ENCODE measurements at regions not wholly inside any gene's neighbourhood (a gene's known extent, or its start where the extent isn't known, plus 50 kb on each side); places are given as distances from the start of the nearest gene placed in this dataset.
"Not testable (repeated sequence)": the region's sequence is repeated elsewhere in the genome, so short reads cannot be mapped to it uniquely, and the experiment has no call there.

GRCh38 chr7:65800890-65801341, 72.0 kb upstream of the VKORC1L1 start:
- H3K27ac Mint-ChIP-seq, result no peak overlapping the region
- no peak overlapping the region for H3K4me3 Mint-ChIP-seq
- intact Hi-C loops (cut with micrococcal nuclease), result no loop called here
- Histone ChIP-seq H3K27me3 (replicated peaks in 1 of 4; ENCODE audit: control extremely low read depth in 1 of 4, control insufficient read depth in 3 of 4, insufficient read depth in 4 of 4, low read length in 3 of 4) (no peaks in the 10 kb centered on the region), H3K4me3 (ENCODE audit: control extremely low read depth in 1 of 5, extremely low read depth in 1 of 5, insufficient read depth in 1 of 5, low read depth in 2 of 5, low read length in 4 of 5) (no peak overlapping the region), H3K4me2 (replicated peaks; ENCODE audit: low read depth, low read length, poor library complexity, severe bottlenecking) (no peak overlapping the region), H3K27ac (ENCODE audit: low read length in 2 of 2) (no peak overlapping the region), H3K36me3 (replicated peaks in 1 of 2; ENCODE audit: control extremely low read depth in 1 of 2, control insufficient read depth in 1 of 2, extremely low read depth in 1 of 2, insufficient read depth in 2 of 2, low read length in 1 of 2) (no peaks in the 10 kb centered on the region), H3K9me3 (ENCODE audit: control extremely low read depth in 1 of 3, control insufficient read depth in 2 of 3, insufficient read depth in 1 of 3, low read length in 2 of 3) (no peaks in the 10 kb centered on the region), H4K20me1 (ENCODE audit: control insufficient read depth, insufficient read depth, low read length, poor library complexity, severe bottlenecking) (no peaks in the 10 kb centered on the region), H3K4me1 (ENCODE audit: control insufficient read depth in 2 of 2, insufficient read depth in 2 of 2, low read length in 2 of 2) (no peaks in the 10 kb centered on the region), H3K79me2 (ENCODE audit: control insufficient read depth, insufficient read depth, low read length) (no peaks in the 10 kb centered on the region), H3K9ac (ENCODE audit: low read length) (no peak overlapping the region), H2AFZ (ENCODE audit: insufficient read depth, low read depth, low read length, poor library complexity, severe bottlenecking) (no peak overlapping the region)
- no peaks in the 10 kb centered on the region for H3K9me3 Mint-ChIP-seq (ENCODE audit: insufficient read depth)
- ATAC-seq (ENCODE audit: low read depth), result no peak
- DNase-seq, result no peak
- WGBS (ENCODE audit: insufficient coverage), result 77% methylated on average over 6 of the region's 6 CpGs
- no peaks in the 10 kb centered on the region for H3K27me3 Mint-ChIP-seq
- ChIA-PET CTCF (no interaction called here), POLR2A (no interaction called here)
- H3K4me1 Mint-ChIP-seq, result no peaks in the 10 kb centered on the region
- no peak for TF ChIP-seq CTCF (IDR thresholded peaks at IDR 0.05)
- TF ChIP-seq EZH2 (IDR thresholded peaks at IDR 0.05; ENCODE audit: borderline replicate concordance, insufficient read depth, low read depth, low read length, poor library complexity, severe bottlenecking), result no peak

GRCh38 chr7:65804887-65805286, 68.0 kb upstream of the VKORC1L1 start:
- Mint-ChIP-seq H3K9me3 (ENCODE audit: insufficient read depth) (no peaks in the 10 kb centered on the region), H3K4me1 (peaks cover 7% of the 10 kb centered on the region), H3K27ac (no peak overlapping the region), H3K27me3 (no peaks in the 10 kb centered on the region), H3K4me3 (no peak overlapping the region)
- no peak for ATAC-seq (ENCODE audit: low read depth)
- 97% methylated on average over 3 of the region's 4 CpGs for WGBS (ENCODE audit: insufficient coverage)
- no peak overlapping the region for H3K4me2 ChIP-seq (replicated peaks; ENCODE audit: low read depth, low read length, poor library complexity, severe bottlenecking)
- H3K27me3 ChIP-seq (replicated peaks in 1 of 4; ENCODE audit: control extremely low read depth in 1 of 4, control insufficient read depth in 3 of 4, insufficient read depth in 4 of 4, low read length in 3 of 4), result no peaks in the 10 kb centered on the region
- peaks cover 0 to 8% of the 10 kb centered on the region in 2 donors for H3K4me1 ChIP-seq (ENCODE audit: control insufficient read depth in 2 of 2, insufficient read depth in 2 of 2, low read length in 2 of 2)
- H3K9me3 ChIP-seq (ENCODE audit: control extremely low read depth in 1 of 3, control insufficient read depth in 2 of 3, insufficient read depth in 1 of 3, low read length in 2 of 3), result no peaks in the 10 kb centered on the region
- CTCF ChIA-PET, result no interaction called here
- TF ChIP-seq EZH2 (IDR thresholded peaks at IDR 0.05; ENCODE audit: borderline replicate concordance, insufficient read depth, low read depth, low read length, poor library complexity, severe bottlenecking) (no peak), CTCF (IDR thresholded peaks at IDR 0.05) (no peak)
- H3K36me3 ChIP-seq (replicated peaks in 1 of 2; ENCODE audit: control extremely low read depth in 1 of 2, control insufficient read depth in 1 of 2, extremely low read depth in 1 of 2, insufficient read depth in 2 of 2, low read length in 1 of 2), result no peaks in the 10 kb centered on the region
- no peaks in the 10 kb centered on the region for H3K79me2 ChIP-seq (ENCODE audit: control insufficient read depth, insufficient read depth, low read length)
- no peak overlapping the region for H3K9ac ChIP-seq (ENCODE audit: low read length)
- intact Hi-C loops (cut with micrococcal nuclease), result no loop called here
- POLR2A ChIA-PET, result no interaction called here
- no peak for DNase-seq
- H2AFZ ChIP-seq (ENCODE audit: insufficient read depth, low read depth, low read length, poor library complexity, severe bottlenecking), result no peak overlapping the region
- H3K27ac ChIP-seq (ENCODE audit: low read length in 2 of 2), result no peak overlapping the region
- H4K20me1 ChIP-seq (ENCODE audit: control insufficient read depth, insufficient read depth, low read length, poor library complexity, severe bottlenecking), result no peaks in the 10 kb centered on the region
- H3K4me3 ChIP-seq (ENCODE audit: control extremely low read depth in 1 of 5, extremely low read depth in 1 of 5, insufficient read depth in 1 of 5, low read depth in 2 of 5, low read length in 4 of 5), result no peak overlapping the region

DNA sequence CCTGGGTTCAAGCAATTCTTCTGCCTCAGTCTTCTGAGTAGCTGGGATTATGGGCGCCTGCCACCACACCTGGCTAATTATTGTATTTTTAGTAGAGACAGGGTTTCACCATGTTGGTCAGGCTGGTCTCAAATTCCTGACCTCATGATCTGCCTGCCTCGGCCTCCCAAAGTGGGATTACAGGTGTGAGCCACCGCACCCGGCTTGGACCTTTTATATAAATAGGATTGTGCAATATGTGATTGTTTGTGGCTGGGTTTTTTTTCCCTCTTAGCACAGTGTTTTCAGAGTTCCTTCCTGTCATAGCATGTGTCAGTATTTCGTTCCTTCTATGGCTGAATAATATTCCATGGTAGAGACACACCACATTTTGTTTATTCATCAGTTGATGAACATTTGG, 65.8 kb upstream of the VKORC1L1 start:
- WGBS (ENCODE audit: insufficient coverage), result 79% methylated on average over 2 of the region's 5 CpGs
- H3K4me1 Mint-ChIP-seq; H3K36me3 ChIP-seq (replicated peaks in 1 of 2; ENCODE audit: control extremely low read depth in 1 of 2, control insufficient read depth in 1 of 2, extremely low read depth in 1 of 2, insufficient read depth in 2 of 2, low read length in 1 of 2); H3K27me3 ChIP-seq (replicated peaks in 1 of 4; ENCODE audit: control extremely low read depth in 1 of 4, control insufficient read depth in 3 of 4, insufficient read depth in 4 of 4, low read length in 3 of 4); H3K9me3 ChIP-seq (ENCODE audit: control extremely low read depth in 1 of 3, control insufficient read depth in 2 of 3, insufficient read depth in 1 of 3, low read length in 2 of 3); H3K4me3 ChIP-seq (ENCODE audit: control extremely low read depth in 1 of 5, extremely low read depth in 1 of 5, insufficient read depth in 1 of 5, low read depth in 2 of 5, low read length in 4 of 5); H4K20me1 ChIP-seq (ENCODE audit: control insufficient read depth, insufficient read depth, low read length, poor library complexity, severe bottlenecking); DNase-seq; H3K27ac Mint-ChIP-seq; H3K9ac ChIP-seq (ENCODE audit: low read length); CTCF ChIA-PET; H3K4me3 Mint-ChIP-seq; POLR2A ChIA-PET; H3K27me3 Mint-ChIP-seq; H3K4me1 ChIP-seq (ENCODE audit: control insufficient read depth in 2 of 2, insufficient read depth in 2 of 2, low read length in 2 of 2); ATAC-seq (ENCODE audit: low read depth); H3K27ac ChIP-seq (ENCODE audit: low read length in 2 of 2); intact Hi-C loops (cut with micrococcal nuclease); H3K79me2 ChIP-seq (ENCODE audit: control insufficient read depth, insufficient read depth, low read length); H2AFZ ChIP-seq (ENCODE audit: insufficient read depth, low read depth, low read length, poor library complexity, severe bottlenecking); H3K9me3 Mint-ChIP-seq (ENCODE audit: insufficient read depth); H3K4me2 ChIP-seq (replicated peaks; ENCODE audit: low read depth, low read length, poor library complexity, severe bottlenecking): not testable (repeated sequence)

Data from B cell (primary cell).